Heart right ventricle (tissue), 16 donors: ENCODE measurements at regions not wholly inside any gene's neighbourhood (a gene's known extent, or its start where the extent isn't known, plus 50 kb on each side); places are given as distances from the start of the nearest gene placed in this dataset.

ENCODE experiments used
- ATAC-seq, 8 donors: fragments of 200-7000 bp; cut with Tn5 transposase; one replicate each; pipeline ENCODE4 v1.9.1; 2020; ENCODE audit warnings: mild to moderate bottlenecking in 8 of 8, moderate library complexity in 8 of 8, moderate number of reproducible peaks in 1 of 8
- DNase-seq, 2 donors: peaks; one replicate each; pipeline ENCODE4 v3.0.0-alpha.2; 2020
- H3K27ac ChIP-seq, 10 donors: fragments of 200-600 bp; sonication (generic) in 2 of 10; one replicate each; pipeline versions ENCODE4 v1.5.0 to v1.8.0; 2020 to 2022; ENCODE audit warnings: mild to moderate bottlenecking in 3 of 10
- H3K27me3 ChIP-seq, 7 donors: fragments of 200-600 bp; one replicate each; pipeline ENCODE4 v1.8.0; 2021 to 2022; ENCODE audit warnings: mild to moderate bottlenecking in 2 of 7
- H3K36me3 ChIP-seq, 9 donors: fragments of 200-600 bp; sonication (generic) in 1 of 9; one replicate each; pipeline versions ENCODE4 v1.5.0 to v1.8.0; 2020 to 2022; ENCODE audit warnings: mild to moderate bottlenecking in 2 of 9
- H3K4me1 ChIP-seq, 9 donors: fragments of 200-600 bp; sonication (generic) in 1 of 9; one replicate each; pipeline versions ENCODE4 v1.5.0 to v1.8.0; 2020 to 2022; ENCODE audit warnings: mild to moderate bottlenecking in 4 of 9
- H3K4me3 ChIP-seq, 10 donors: fragments of 200-600 bp; sonication (generic) in 2 of 10; one replicate each; pipeline versions ENCODE4 v1.5.0 to v1.8.0; 2020 to 2022; ENCODE audit warnings: mild to moderate bottlenecking in 7 of 10, moderate library complexity in 2 of 10
- H3K9me3 ChIP-seq, 11 donors: fragments of 200-600 bp in 10 of 11; sonication (generic) in 2 of 11; one replicate each; pipeline versions ENCODE4 v1.5.0 to v1.8.0; 2013 to 2022; ENCODE audit warnings: mild to moderate bottlenecking in 2 of 11, control low read depth in 1 of 11, moderate library complexity in 1 of 11
- WGBS, 2 donors: extraction: QIAGEN DNeasy Blood & Tissue Kit; methylation state at CpG; one replicate each; pipeline ENCODE4 v1.1.7; 2013; ENCODE audit warnings: inconsistent platforms in 1 of 2; 5-methylcytosine and 5-hydroxymethylcytosine counted together
- intact Hi-C, 10 donors: fragments of 100-400 bp; cut with DNase I; formaldehyde crosslinking; loops; one replicate each; pipeline versions ENCODE4 v1.11.1 to v1.14.2; 2022
- TF ChIP-seq, protein P1 (sequence below), 9 donors: fragments of 200-600 bp; sonication (generic) in 2 of 9; IDR thresholded peaks; one replicate each; pipeline versions ENCODE4 v1.5.0 to v1.8.0; 2021 to 2022; ENCODE audit warnings: antibody characterized with exemption in 9 of 9, mild to moderate bottlenecking in 5 of 9, moderate library complexity in 1 of 9
- donor health status: Arrhythmogenic right ventricular cardiomyopathy.
- donor health status: ischemic (EF 13 %, LVEDD 7.1; RV severe dilation, severe dysfunction).
- donor health status: healthy with polysubstance abuse.
- donor health status: DM: no; HTN: yes; CAD: no.
- donor health status: DM: no; HTN: no; CAD: no.
- donor health status: ischemic (EF 25% LVEDD 6.9; RV normal size, moderate dysfunction).
- donor health status: ischemic (EF 25% LVEDD 5.7; RV mildly dilated, moderate dysfunction).
- donor health status: healthy.
- donor health status: DM: yes; HTN: yes; CAD: no.
- donor health status: Ischemic cardiomyopathy.
- donor health status: ischemic (EF 35%, LVEDD 5.7; RV mildly dilated, moderate dysfunction).
- donor health status: nonischemic (EF 11% LVEDD 7.7; RV severe dilation, severe dysfunction).
- donor health status: DM: yes; HTN: yes; CAD: no.
- donor health status: PGD.
- donor health status: ischemic (EF 29% LVEDD 5.4; RV normal size, mild dysfunction).
- donor health status: nonischemic (EF 23%, LVEDD 6.1; RV moderate dilation, normal function).

- DNase-seq: no peak
- intact Hi-C loops: no loop called here
- Histone ChIP-seq H3K27ac (no peak overlapping the region), H3K36me3 (no peaks in the 10 kb centered on the region), H3K4me3 (no peak overlapping the region), H3K4me1 (no peaks in the 10 kb centered on the region), H3K27me3 (peaks cover 0 to 19% (median 4%) of the 10 kb centered on the region in 7 donors), H3K9me3 (peaks cover 0 to 41% (median 2%) of the 10 kb centered on the region in 11 donors)
- WGBS, 2 donors: 64 to 76% methylated on average over 3 of the region's 3 CpGs
- no peak for ATAC-seq
- TF ChIP-seq, protein P1, sequence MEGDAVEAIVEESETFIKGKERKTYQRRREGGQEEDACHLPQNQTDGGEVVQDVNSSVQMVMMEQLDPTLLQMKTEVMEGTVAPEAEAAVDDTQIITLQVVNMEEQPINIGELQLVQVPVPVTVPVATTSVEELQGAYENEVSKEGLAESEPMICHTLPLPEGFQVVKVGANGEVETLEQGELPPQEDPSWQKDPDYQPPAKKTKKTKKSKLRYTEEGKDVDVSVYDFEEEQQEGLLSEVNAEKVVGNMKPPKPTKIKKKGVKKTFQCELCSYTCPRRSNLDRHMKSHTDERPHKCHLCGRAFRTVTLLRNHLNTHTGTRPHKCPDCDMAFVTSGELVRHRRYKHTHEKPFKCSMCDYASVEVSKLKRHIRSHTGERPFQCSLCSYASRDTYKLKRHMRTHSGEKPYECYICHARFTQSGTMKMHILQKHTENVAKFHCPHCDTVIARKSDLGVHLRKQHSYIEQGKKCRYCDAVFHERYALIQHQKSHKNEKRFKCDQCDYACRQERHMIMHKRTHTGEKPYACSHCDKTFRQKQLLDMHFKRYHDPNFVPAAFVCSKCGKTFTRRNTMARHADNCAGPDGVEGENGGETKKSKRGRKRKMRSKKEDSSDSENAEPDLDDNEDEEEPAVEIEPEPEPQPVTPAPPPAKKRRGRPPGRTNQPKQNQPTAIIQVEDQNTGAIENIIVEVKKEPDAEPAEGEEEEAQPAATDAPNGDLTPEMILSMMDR (IDR thresholded peaks at IDR 0.05): no peak
These were observed 200.8 kb upstream of the PDE10A start for GRCh38 chr6:165863801-165864200.

DNA sequence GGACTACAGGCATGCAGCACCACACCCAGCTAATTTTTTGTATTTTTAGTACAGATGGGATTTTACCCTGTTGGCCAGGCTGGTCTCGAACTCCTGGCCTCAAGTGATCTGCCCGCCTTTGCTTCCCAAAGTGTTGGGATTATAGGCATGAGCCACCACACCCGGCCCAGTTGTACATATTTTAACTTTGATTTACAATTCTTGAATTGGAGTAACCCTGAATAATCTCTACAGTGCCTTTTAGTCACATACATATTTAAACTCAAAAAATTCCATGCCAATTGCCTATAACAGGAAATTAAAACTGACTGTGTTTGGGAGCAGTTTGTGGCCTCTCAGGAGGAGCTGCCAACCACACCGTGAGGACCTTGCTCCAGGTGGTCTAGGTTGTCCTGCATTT lies 199.8 kb upstream of the PDE10A start:
- H3K4me3 ChIP-seq: no peak overlapping the region
- ATAC-seq (no peak), DNase-seq (no peak)
- TF ChIP-seq, protein P1 (IDR thresholded peaks at IDR 0.05): no peak
- peaks cover 0 to 31% (median 2%) of the 10 kb centered on the region in 11 donors for H3K9me3 ChIP-seq
- H3K4me1 ChIP-seq: no peaks in the 10 kb centered on the region
- H3K27me3 ChIP-seq: peaks cover 0 to 22% (median 4%) of the 10 kb centered on the region in 7 donors
- no peaks in the 10 kb centered on the region for H3K36me3 ChIP-seq
- intact Hi-C loops: no loop called here
- 90 to 95% methylated on average over 4 of the region's 4 CpGs for WGBS, 2 donors
- H3K27ac ChIP-seq: no peak overlapping the region

DNA sequence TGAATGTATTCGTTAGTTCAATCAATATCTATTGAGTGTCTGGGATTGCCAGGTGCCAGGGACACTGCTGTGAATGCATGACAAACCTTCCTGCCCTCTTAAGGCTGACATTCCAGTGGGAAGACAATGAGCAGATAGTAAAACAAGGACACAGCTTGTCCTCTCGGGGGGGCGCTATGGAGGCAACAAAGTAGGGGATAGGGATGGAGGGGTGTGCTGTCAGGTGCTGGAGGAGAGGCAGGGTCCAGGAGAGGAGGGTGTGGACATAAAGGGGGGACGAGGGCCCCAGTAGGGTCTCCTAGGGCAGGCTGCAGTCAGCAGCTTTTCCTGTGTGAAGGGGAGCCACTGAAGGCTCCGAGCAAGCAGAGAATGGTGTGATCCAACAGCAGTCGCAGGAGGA lies 198.2 kb upstream of the PDE10A start:
- TF ChIP-seq, protein P1 (IDR thresholded peaks at IDR 0.05): no peak
- H3K27ac ChIP-seq: no peak overlapping the region
- DNase-seq (no peak), ATAC-seq (no peak)
- WGBS, 2 donors: 75 to 85% methylated on average over 6 of the region's 6 CpGs
- H3K27me3 ChIP-seq: peaks cover 0 to 22% (median 5%) of the 10 kb centered on the region in 7 donors
- peaks cover 0 to 15% (median 2%) of the 10 kb centered on the region in 11 donors for H3K9me3 ChIP-seq
- no peaks in the 10 kb centered on the region for H3K4me1 ChIP-seq
- H3K36me3 ChIP-seq: no peaks in the 10 kb centered on the region
- intact Hi-C loops: no loop called here
- H3K4me3 ChIP-seq: no peak overlapping the region

- intact Hi-C loops: no loop called here
- DNase-seq (no peak), ATAC-seq (no peak)
- peaks cover 0 to 10% (median 7%) of the 10 kb centered on the region in 9 donors for H3K4me1 ChIP-seq
- no peak overlapping the region for H3K4me3 ChIP-seq
- no peak overlapping the region for H3K27ac ChIP-seq
- TF ChIP-seq, protein P1 (IDR thresholded peaks at IDR 0.05): peak in 5 of 9 donors; percentile 14 to 40 (median 22)
- no peaks in the 10 kb centered on the region for H3K9me3 ChIP-seq
- H3K27me3 ChIP-seq: peaks cover 10 to 47% (median 32%) of the 10 kb centered on the region in 7 donors
- WGBS, 2 donors: 42 to 47% methylated on average over 1 of the region's 1 CpG
- no peaks in the 10 kb centered on the region for H3K36me3 ChIP-seq
These were observed 195.5 kb upstream of the PDE10A start for GRCh38 chr6:165858586-165858985.
